ENCODE measurements at regions not wholly inside any gene's neighbourhood (a gene's known extent, or its start where the extent isn't known, plus 50 kb on each side); places are given as distances from the start of the nearest gene placed in this dataset.
"Not testable (repeated sequence)": the region's sequence is repeated elsewhere in the genome, so short reads cannot be mapped to it uniquely, and the experiment has no call there.

GRCh38 chr13:76596216-76596615 lies 290.0 kb downstream of the KCTD12 start:
- no peak for DNase-seq (ENCODE audit: low read depth in 6 of 9, low spot score in 9 of 9)
- Histone ChIP-seq H3K9me3 (ENCODE audit: control insufficient read depth in 2 of 2, insufficient read depth in 1 of 2, low read length in 1 of 2) (no peaks in the 10 kb centered on the region), H3K36me3 (ENCODE audit: control insufficient read depth in 2 of 2, insufficient read depth in 2 of 2, low read length in 1 of 2) (no peaks in the 10 kb centered on the region), H3K4me3 (ENCODE audit: low read length in 2 of 2) (no peak overlapping the region), H3K27me3 (ENCODE audit: control insufficient read depth in 2 of 2, insufficient read depth in 1 of 2, low read length in 1 of 2) (no peaks in the 10 kb centered on the region), H3K27ac (ENCODE audit: low read depth in 1 of 2, low read length in 1 of 2) (no peak overlapping the region), H3K4me1 (ENCODE audit: control insufficient read depth in 2 of 2, insufficient read depth in 2 of 2, low read length in 2 of 2) (no peaks in the 10 kb centered on the region)
- 97% methylated on average over 1 of the region's 1 CpG for WGBS

DNA sequence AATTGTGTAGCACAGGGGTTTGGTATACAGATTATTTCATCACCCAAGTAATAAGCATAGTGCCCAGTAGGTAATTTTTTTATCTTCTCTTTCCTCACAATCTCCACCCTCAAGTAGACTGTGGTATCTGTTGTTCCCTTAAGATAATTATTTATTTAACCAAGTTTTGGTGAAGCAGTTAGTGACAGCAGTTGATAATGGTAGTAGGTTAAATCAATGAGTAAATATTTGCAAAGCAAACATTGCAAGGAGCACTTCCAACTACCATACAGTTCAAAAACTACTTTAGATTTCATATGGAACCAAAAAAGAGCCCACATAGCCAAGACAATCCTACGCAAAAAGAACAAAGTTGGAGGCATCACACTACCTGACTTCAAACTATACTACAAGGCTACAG lies 291.8 kb downstream of the KCTD12 start:
- WGBS = 96% methylated on average over 1 of the region's 1 CpG
- Histone ChIP-seq H3K4me1 (ENCODE audit: control insufficient read depth in 2 of 2, insufficient read depth in 2 of 2, low read length in 2 of 2) (no peaks in the 10 kb centered on the region), H3K4me3 (ENCODE audit: low read length in 2 of 2) (no peak overlapping the region), H3K27ac (ENCODE audit: low read depth in 1 of 2, low read length in 1 of 2) (no peak overlapping the region), H3K36me3 (ENCODE audit: control insufficient read depth in 2 of 2, insufficient read depth in 2 of 2, low read length in 1 of 2) (no peaks in the 10 kb centered on the region), H3K27me3 (ENCODE audit: control insufficient read depth in 2 of 2, insufficient read depth in 1 of 2, low read length in 1 of 2) (no peaks in the 10 kb centered on the region), H3K9me3 (ENCODE audit: control insufficient read depth in 2 of 2, insufficient read depth in 1 of 2, low read length in 1 of 2) (no peaks in the 10 kb centered on the region)
- DNase-seq (ENCODE audit: low read depth in 6 of 9, low spot score in 9 of 9) = no peak

DNA sequence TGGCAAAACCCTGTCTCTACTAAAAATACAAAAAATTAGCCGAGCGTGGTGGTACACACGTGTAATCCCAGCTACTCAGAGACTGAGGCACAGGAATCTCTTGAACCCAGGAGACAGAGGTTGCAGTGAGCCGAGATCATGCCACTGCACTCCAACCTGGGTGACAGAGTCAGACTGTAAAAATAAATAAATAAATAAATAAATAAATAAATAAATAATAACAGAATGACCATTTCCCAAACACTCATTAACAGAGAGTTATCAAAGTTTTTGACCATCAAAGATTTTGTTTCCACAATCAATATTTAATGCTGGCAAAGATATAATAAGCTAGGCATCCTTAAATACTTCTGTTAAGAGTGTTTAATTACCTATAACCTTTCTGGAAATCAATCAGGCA lies 299.4 kb downstream of the KCTD12 start:
- Histone ChIP-seq H3K9me3 (ENCODE audit: control insufficient read depth in 2 of 2, insufficient read depth in 1 of 2, low read length in 1 of 2) (no peaks in the 10 kb centered on the region), H3K4me3 (ENCODE audit: low read length in 2 of 2) (no peak overlapping the region), H3K27ac (ENCODE audit: low read depth in 1 of 2, low read length in 1 of 2) (no peak overlapping the region), H3K4me1 (ENCODE audit: control insufficient read depth in 2 of 2, insufficient read depth in 2 of 2, low read length in 2 of 2) (no peaks in the 10 kb centered on the region), H3K36me3 (ENCODE audit: control insufficient read depth in 2 of 2, insufficient read depth in 2 of 2, low read length in 1 of 2) (no peaks in the 10 kb centered on the region), H3K27me3 (ENCODE audit: control insufficient read depth in 2 of 2, insufficient read depth in 1 of 2, low read length in 1 of 2) (no peaks in the 10 kb centered on the region)
- no peak for DNase-seq (ENCODE audit: low read depth in 6 of 9, low spot score in 9 of 9)
- 91% methylated on average over 4 of the region's 4 CpGs for WGBS

- H3K27ac ChIP-seq (ENCODE audit: low read depth in 1 of 2, low read length in 1 of 2) = no peak overlapping the region
- no peak for DNase-seq (ENCODE audit: low read depth in 6 of 9, low spot score in 9 of 9)
- H3K4me3 ChIP-seq (ENCODE audit: low read length in 2 of 2) = no peak overlapping the region
- no peaks in the 10 kb centered on the region for H3K9me3 ChIP-seq (ENCODE audit: control insufficient read depth in 2 of 2, insufficient read depth in 1 of 2, low read length in 1 of 2)
- H3K4me1 ChIP-seq (ENCODE audit: control insufficient read depth in 2 of 2, insufficient read depth in 2 of 2, low read length in 2 of 2) = no peaks in the 10 kb centered on the region
- no peaks in the 10 kb centered on the region for H3K36me3 ChIP-seq (ENCODE audit: control insufficient read depth in 2 of 2, insufficient read depth in 2 of 2, low read length in 1 of 2)
- 97% methylated on average over 4 of the region's 4 CpGs for WGBS
- no peaks in the 10 kb centered on the region for H3K27me3 ChIP-seq (ENCODE audit: control insufficient read depth in 2 of 2, insufficient read depth in 1 of 2, low read length in 1 of 2)
These were observed 306.5 kb downstream of the KCTD12 start for GRCh38 chr13:76579701-76580100.

GRCh38 chr13:76575634-76576033 lies 310.6 kb downstream of the KCTD12 start:
- H3K27ac ChIP-seq (ENCODE audit: low read depth in 1 of 2, low read length in 1 of 2); DNase-seq (ENCODE audit: low read depth in 6 of 9, low spot score in 9 of 9); H3K36me3 ChIP-seq (ENCODE audit: control insufficient read depth in 2 of 2, insufficient read depth in 2 of 2, low read length in 1 of 2); H3K9me3 ChIP-seq (ENCODE audit: control insufficient read depth in 2 of 2, insufficient read depth in 1 of 2, low read length in 1 of 2); H3K4me3 ChIP-seq (ENCODE audit: low read length in 2 of 2); H3K4me1 ChIP-seq (ENCODE audit: control insufficient read depth in 2 of 2, insufficient read depth in 2 of 2, low read length in 2 of 2); H3K27me3 ChIP-seq (ENCODE audit: control insufficient read depth in 2 of 2, insufficient read depth in 1 of 2, low read length in 1 of 2): not testable (repeated sequence)
- 86% methylated on average over 5 of the region's 5 CpGs for WGBS

GRCh38 chr13:76570510-76570971 lies 315.7 kb downstream of the KCTD12 start:
- H3K27me3 ChIP-seq (ENCODE audit: control insufficient read depth in 2 of 2, insufficient read depth in 1 of 2, low read length in 1 of 2) = no peaks in the 10 kb centered on the region
- no peak for DNase-seq (ENCODE audit: low read depth in 6 of 9, low spot score in 9 of 9)
- H3K36me3 ChIP-seq (ENCODE audit: control insufficient read depth in 2 of 2, insufficient read depth in 2 of 2, low read length in 1 of 2) = no peaks in the 10 kb centered on the region
- no peaks in the 10 kb centered on the region for H3K4me1 ChIP-seq (ENCODE audit: control insufficient read depth in 2 of 2, insufficient read depth in 2 of 2, low read length in 2 of 2)
- no peaks in the 10 kb centered on the region for H3K9me3 ChIP-seq (ENCODE audit: control insufficient read depth in 2 of 2, insufficient read depth in 1 of 2, low read length in 1 of 2)
- no peak overlapping the region for H3K4me3 ChIP-seq (ENCODE audit: low read length in 2 of 2)
- WGBS = 79% methylated on average over 1 of the region's 1 CpG
- no peak overlapping the region for H3K27ac ChIP-seq (ENCODE audit: low read depth in 1 of 2, low read length in 1 of 2)

- no peak for DNase-seq (ENCODE audit: low read depth in 6 of 9, low spot score in 9 of 9)
- Histone ChIP-seq H3K4me1 (ENCODE audit: control insufficient read depth in 2 of 2, insufficient read depth in 2 of 2, low read length in 2 of 2) (no peaks in the 10 kb centered on the region), H3K27me3 (ENCODE audit: control insufficient read depth in 2 of 2, insufficient read depth in 1 of 2, low read length in 1 of 2) (no peaks in the 10 kb centered on the region), H3K36me3 (ENCODE audit: control insufficient read depth in 2 of 2, insufficient read depth in 2 of 2, low read length in 1 of 2) (no peaks in the 10 kb centered on the region), H3K9me3 (ENCODE audit: control insufficient read depth in 2 of 2, insufficient read depth in 1 of 2, low read length in 1 of 2) (no peaks in the 10 kb centered on the region), H3K4me3 (ENCODE audit: low read length in 2 of 2) (no peak overlapping the region), H3K27ac (ENCODE audit: low read depth in 1 of 2, low read length in 1 of 2) (no peak overlapping the region)
- WGBS = 44% methylated on average over 1 of the region's 1 CpG
These were observed 329.6 kb downstream of the KCTD12 start for GRCh38 chr13:76556627-76557026.

DNA sequence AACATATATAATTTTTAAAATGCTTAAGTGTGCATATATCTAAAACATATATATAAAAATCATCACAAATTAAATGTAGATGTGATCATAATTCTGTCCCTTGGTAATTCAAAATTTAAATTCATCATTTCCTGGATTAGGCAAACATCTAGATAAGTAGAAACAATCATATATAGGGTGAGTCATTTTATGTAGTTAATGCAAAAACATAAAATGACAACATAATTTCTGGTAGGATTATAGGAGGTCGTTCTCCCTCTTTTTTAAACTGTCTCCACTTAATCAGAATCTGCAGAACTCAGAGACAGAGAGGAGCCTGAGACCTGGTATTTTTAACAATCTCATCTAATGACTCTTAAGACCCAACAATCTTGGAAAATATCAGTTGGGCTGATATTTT lies 333.4 kb downstream of the KCTD12 start:
- H3K27me3 ChIP-seq (ENCODE audit: control insufficient read depth in 2 of 2, insufficient read depth in 1 of 2, low read length in 1 of 2) = no peaks in the 10 kb centered on the region
- H3K4me1 ChIP-seq (ENCODE audit: control insufficient read depth in 2 of 2, insufficient read depth in 2 of 2, low read length in 2 of 2) = no peaks in the 10 kb centered on the region
- WGBS = 91% methylated on average over 1 of the region's 1 CpG
- DNase-seq (ENCODE audit: low read depth in 6 of 9, low spot score in 9 of 9) = no peak
- H3K36me3 ChIP-seq (ENCODE audit: control insufficient read depth in 2 of 2, insufficient read depth in 2 of 2, low read length in 1 of 2) = no peaks in the 10 kb centered on the region
- no peaks in the 10 kb centered on the region for H3K9me3 ChIP-seq (ENCODE audit: control insufficient read depth in 2 of 2, insufficient read depth in 1 of 2, low read length in 1 of 2)
- no peak overlapping the region for H3K27ac ChIP-seq (ENCODE audit: low read depth in 1 of 2, low read length in 1 of 2)
- H3K4me3 ChIP-seq (ENCODE audit: low read length in 2 of 2) = no peak overlapping the region

DNA sequence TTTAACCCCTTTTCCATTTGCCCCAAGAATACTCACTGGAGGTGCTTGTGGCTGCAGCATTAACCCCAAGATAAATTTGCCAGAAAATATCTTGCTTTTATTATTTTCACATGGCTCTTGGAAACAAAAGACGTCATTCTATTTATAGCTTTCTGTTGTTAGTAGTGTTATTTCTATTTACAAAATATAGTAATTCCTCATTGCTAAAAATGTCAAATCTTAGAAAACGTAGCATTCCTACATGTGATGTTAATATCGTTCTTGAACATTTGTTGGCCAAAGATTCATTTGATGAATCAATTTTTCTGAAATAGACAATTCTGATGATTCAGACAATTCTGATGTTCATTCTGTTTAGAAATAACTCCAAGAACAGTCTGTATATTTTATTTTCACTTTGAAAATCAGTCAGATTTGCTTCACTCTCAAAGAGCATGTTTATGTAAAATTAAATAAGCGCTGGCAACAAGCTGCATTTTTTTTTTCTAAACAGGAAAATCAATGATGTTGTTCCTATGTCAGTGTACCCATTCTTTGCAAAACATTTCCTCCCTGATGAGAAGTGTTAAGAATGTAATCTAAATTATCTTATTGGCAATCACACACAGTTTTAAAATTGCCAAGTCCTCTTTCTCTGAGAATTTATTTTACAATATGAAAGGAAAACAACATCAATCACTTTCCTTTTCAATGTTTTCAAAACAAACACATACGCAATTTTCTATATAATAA lies 334.0 kb downstream of the KCTD12 start:
- Histone ChIP-seq H3K4me3 (ENCODE audit: low read length in 2 of 2) (no peak overlapping the region), H3K27ac (ENCODE audit: low read depth in 1 of 2, low read length in 1 of 2) (no peak overlapping the region), H3K27me3 (ENCODE audit: control insufficient read depth in 2 of 2, insufficient read depth in 1 of 2, low read length in 1 of 2) (no peaks in the 10 kb centered on the region), H3K4me1 (ENCODE audit: control insufficient read depth in 2 of 2, insufficient read depth in 2 of 2, low read length in 2 of 2) (no peaks in the 10 kb centered on the region), H3K9me3 (ENCODE audit: control insufficient read depth in 2 of 2, insufficient read depth in 1 of 2, low read length in 1 of 2) (no peaks in the 10 kb centered on the region), H3K36me3 (ENCODE audit: control insufficient read depth in 2 of 2, insufficient read depth in 2 of 2, low read length in 1 of 2) (no peaks in the 10 kb centered on the region)
- no peak for DNase-seq (ENCODE audit: low read depth in 6 of 9, low spot score in 9 of 9)
- WGBS = 95% methylated on average over 5 of the region's 5 CpGs

Measured in thymus (tissue), 11 donors.